H1 (cell line): ENCODE measurements at regions not wholly inside any gene's neighbourhood (a gene's known extent, or its start where the extent isn't known, plus 50 kb on each side); places are given as distances from the start of the nearest gene placed in this dataset.

Source experiments
- CTCF ChIA-PET: fragments of 300-600 bp; sonication (Branson Sonifier 250); formaldehyde crosslinking; loops from one replicate; lab custom pipeline; 2021; ENCODE audit not compliant: partially characterized antibody; lab: Charles Lee
- POLR2A ChIA-PET: fragments of 300-600 bp; sonication (Branson Sonifier 250); formaldehyde crosslinking; loops from one replicate; lab custom pipeline; 2021; ENCODE audit warnings: inconsistent platforms; ENCODE audit not compliant: partially characterized antibody; lab: Charles Lee
- DNase-seq, 2 experiments: peaks; one replicate each; pipeline versions ENCODE4 v3.0.0 to v3.0.0-alpha.2; 2010 to 2022; ENCODE audit warnings: low spot score in 2 of 2, low read depth in 1 of 2, mixed read lengths in 1 of 2
- FAIRE-seq: peaks from 2 replicates; lab custom pipeline; 2011; peaks lifted over from hg19 to GRCh38; lab: Jason Lieb, UNC
- H2AFZ ChIP-seq: 2 replicates; pipeline ENCODE4 v1.8.1; 2012; ENCODE audit warnings: low read length, inconsistent platforms
- H2AK5ac ChIP-seq: 2 replicates; pipeline ENCODE4 v1.6.1; 2013; ENCODE audit warnings: low read depth, low read length
- H2BK120ac ChIP-seq: replicated peaks from 2 replicates; pipeline ENCODE3; 2013; ENCODE audit warnings: low read depth, low read length, inconsistent platforms
- H2BK12ac ChIP-seq: 2 replicates; pipeline ENCODE4 v1.6.1; 2013; ENCODE audit warnings: low read depth, low read length
- H2BK15ac ChIP-seq: 2 replicates; pipeline ENCODE4 v1.6.1; 2013; ENCODE audit warnings: low read length
- H2BK20ac ChIP-seq: 2 replicates; pipeline ENCODE4 v1.6.1; 2013; ENCODE audit warnings: low read length
- H2BK5ac ChIP-seq: 2 replicates; pipeline ENCODE4 v1.6.1; 2013; ENCODE audit warnings: low read depth, low read length
- H3K14ac ChIP-seq: 2 replicates; pipeline ENCODE4 v1.6.1; 2013; ENCODE audit warnings: inconsistent platforms; ENCODE audit not compliant: insufficient read length
- H3K18ac ChIP-seq: 2 replicates; pipeline ENCODE4 v1.6.1; 2013; ENCODE audit warnings: low read length; ENCODE audit errors: extremely low read depth
- H3K23ac ChIP-seq: 2 replicates; pipeline ENCODE4 v1.6.1; 2013; ENCODE audit warnings: inconsistent platforms; ENCODE audit not compliant: insufficient read length
- H3K23me2 ChIP-seq: 2 replicates; pipeline ENCODE4 v1.6.1; 2013; ENCODE audit warnings: low read depth, low read length
- H3K27ac ChIP-seq: 2 replicates; pipeline ENCODE4 v1.6.1; 2011; ENCODE audit warnings: low read depth, low read length, inconsistent platforms
- H3K27me3 ChIP-seq, 4 experiments: replicated peaks in 1 of 4; 1 replicate in 1 of 4; 2 replicates in 3 of 4; pipeline versions ENCODE4 v1.6.1 to v1.8.1; 2011 to 2013; ENCODE audit warnings: low read length in 3 of 4, mild to moderate bottlenecking in 3 of 4, inconsistent platforms in 2 of 4, mixed read lengths in 2 of 4, moderate library complexity in 1 of 4; ENCODE audit not compliant: control insufficient read depth in 3 of 4, insufficient read depth in 3 of 4; ENCODE audit errors: extremely low read depth in 1 of 4
- H3K36me3 ChIP-seq, 4 experiments: 2 replicates each; pipeline versions ENCODE4 v1.6.1 to v1.8.1; 2011 to 2013; ENCODE audit warnings: mild to moderate bottlenecking in 4 of 4, low read length in 3 of 4, moderate library complexity in 2 of 4, control low read depth in 1 of 4, inconsistent platforms in 1 of 4; ENCODE audit not compliant: insufficient read depth in 4 of 4, control insufficient read depth in 2 of 4
- H3K4ac ChIP-seq: replicated peaks from 2 replicates; pipeline ENCODE3; 2013; ENCODE audit warnings: low read length, low read depth, mixed read lengths, inconsistent platforms; ENCODE audit not compliant: insufficient read length
- H3K4me1 ChIP-seq, 4 experiments: replicated peaks in 1 of 4; 1 replicate in 1 of 4; 2 replicates in 3 of 4; pipeline versions ENCODE4 v1.6.1 to v1.8.1; 2011 to 2013; ENCODE audit warnings: low read length in 3 of 4, inconsistent platforms in 2 of 4, mixed read lengths in 1 of 4; ENCODE audit not compliant: insufficient read depth in 4 of 4, control insufficient read depth in 3 of 4
- H3K4me2 ChIP-seq, 2 experiments: 2 replicates each; pipeline versions ENCODE4 v1.6.1 to v1.8.1; 2011 to 2013; ENCODE audit warnings: low read depth in 2 of 2, low read length in 2 of 2, control low read depth in 1 of 2, inconsistent platforms in 1 of 2, mild to moderate bottlenecking in 1 of 2; ENCODE audit not compliant: insufficient read depth in 1 of 2
- H3K4me3 ChIP-seq, 4 experiments: fragments of 200-600, 300-600 bp in 1 of 4; sonication (generic), shearing (Covaris generic), sonication (Bioruptor Twin) in 1 of 4; 2 replicates each; pipeline versions ENCODE4 v1.5.1 to v1.8.1; 2011 to 2016; ENCODE audit warnings: low read length in 4 of 4, low read depth in 3 of 4, control low read depth in 2 of 4, inconsistent platforms in 2 of 4, mild to moderate bottlenecking in 2 of 4, mixed read lengths in 1 of 4, moderate library complexity in 1 of 4; ENCODE audit not compliant: insufficient read depth in 2 of 4; ENCODE audit errors: extremely low read depth in 1 of 4
- H3K56ac ChIP-seq: replicated peaks from 2 replicates; pipeline ENCODE3; 2013; ENCODE audit warnings: low read depth, mild to moderate bottlenecking, mixed read lengths, low read length, inconsistent platforms; ENCODE audit not compliant: insufficient read length
- H3K79me1 ChIP-seq: 2 replicates; pipeline ENCODE4 v1.6.1; 2013; ENCODE audit warnings: low read depth, low read length, control low read depth
- H3K79me2 ChIP-seq, 2 experiments: 2 replicates each; pipeline versions ENCODE4 v1.6.1 to v1.8.1; 2012 to 2013; ENCODE audit warnings: low read length in 2 of 2, mild to moderate bottlenecking in 2 of 2, inconsistent platforms in 1 of 2; ENCODE audit not compliant: insufficient read depth in 2 of 2, control insufficient read depth in 1 of 2
- H3K9ac ChIP-seq, 4 experiments: replicated peaks in 1 of 4; 1 replicate in 1 of 4; 2 replicates in 3 of 4; pipeline versions ENCODE4 v1.6.1 to v1.8.1; 2011 to 2013; ENCODE audit warnings: low read depth in 3 of 4, low read length in 3 of 4, control low read depth in 2 of 4, mild to moderate bottlenecking in 2 of 4, moderate library complexity in 2 of 4, inconsistent platforms in 1 of 4; ENCODE audit errors: extremely low read depth in 1 of 4
- H3K9me3 ChIP-seq, 2 experiments: 2 replicates each; pipeline versions ENCODE4 v1.6.1 to v1.8.1; 2012 to 2013; ENCODE audit warnings: mild to moderate bottlenecking in 2 of 2, moderate library complexity in 2 of 2, control low read depth in 1 of 2, inconsistent platforms in 1 of 2, low read depth in 1 of 2, low read length in 1 of 2, mixed read lengths in 1 of 2; ENCODE audit not compliant: insufficient read depth in 2 of 2
- H4K20me1 ChIP-seq, 2 experiments: replicated peaks in 1 of 2; 2 replicates each; pipeline versions ENCODE3 to v1.8.1; 2011 to 2013; ENCODE audit warnings: inconsistent platforms in 2 of 2, low read length in 2 of 2, mild to moderate bottlenecking in 1 of 2; ENCODE audit not compliant: insufficient read depth in 2 of 2, control insufficient read depth in 1 of 2
- H4K5ac ChIP-seq: 2 replicates; pipeline ENCODE4 v1.6.1; 2013; ENCODE audit warnings: low read length, low read depth, mixed read lengths, inconsistent platforms; ENCODE audit not compliant: insufficient read length
- H4K8ac ChIP-seq: 2 replicates; pipeline ENCODE4 v1.8.0; 2013; ENCODE audit warnings: mild to moderate bottlenecking, moderate library complexity, low read length, inconsistent platforms; ENCODE audit not compliant: insufficient read depth; ENCODE audit errors: extremely low read depth
- H4K91ac ChIP-seq: replicated peaks from 2 replicates; pipeline ENCODE3; 2013; ENCODE audit warnings: low read length, mixed read lengths, inconsistent platforms; ENCODE audit not compliant: insufficient read length
- ATF2 ChIP-seq: IDR thresholded peaks from 2 replicates; pipeline ENCODE4 v1.6.1; 2012; ENCODE audit warnings: low read length, inconsistent platforms
- CBX5 ChIP-seq: fragments of 300-800, 300-1000 bp; sonication (generic); IDR thresholded peaks from 2 replicates; pipeline ENCODE4 v1.7.1; 2016; ENCODE audit warnings: antibody characterized with exemption, low read length, low read depth
- CEBPB ChIP-seq: IDR thresholded peaks from 2 replicates; pipeline ENCODE4 v1.6.1; 2012; ENCODE audit warnings: low read depth, low read length
- CHD1 ChIP-seq: IDR thresholded peaks from 2 replicates; pipeline ENCODE4 v1.6.1; 2012; ENCODE audit warnings: low read depth, low read length, improper control_type of control experiment
- GABPA ChIP-seq: IDR thresholded peaks from 2 replicates; pipeline ENCODE4 v1.6.1; 2011; ENCODE audit warnings: mild to moderate bottlenecking, low read length, moderate library complexity, borderline replicate concordance; ENCODE audit not compliant: insufficient read depth
- KDM4A ChIP-seq: IDR thresholded peaks from one replicate; pipeline ENCODE4 v1.7.1; 2012; ENCODE audit warnings: low read depth, mild to moderate bottlenecking, moderate library complexity, low read length, inconsistent platforms; ENCODE audit not compliant: severe bottlenecking
- MAX ChIP-seq: IDR thresholded peaks from 2 replicates; pipeline ENCODE4 v1.6.1; 2012; ENCODE audit warnings: inconsistent platforms
- PHF8 ChIP-seq: fragments of 200-600 bp; sonication (generic); conservative IDR thresholded peaks from 2 replicates; pipeline ENCODE4 v1.7.1; 2012; ENCODE audit warnings: low read depth, mild to moderate bottlenecking, inconsistent platforms, low read length, moderate library complexity
- RFX5 ChIP-seq: IDR thresholded peaks from 2 replicates; pipeline ENCODE4 v1.6.1; 2011; ENCODE audit warnings: low read depth, low read length, improper control_type of control experiment, borderline replicate concordance
- SAP30 ChIP-seq: fragments of 300-600 bp; sonication (generic); IDR thresholded peaks from 2 replicates; pipeline ENCODE4 v1.7.1; 2012; ENCODE audit warnings: low read length, moderate library complexity, mild to moderate bottlenecking, inconsistent platforms; ENCODE audit not compliant: insufficient read depth, insufficient replicate concordance
- SP4 ChIP-seq: IDR thresholded peaks from 2 replicates; pipeline ENCODE4 v1.6.1; 2012; ENCODE audit warnings: low read length, inconsistent platforms
- USF2 ChIP-seq: IDR thresholded peaks from 2 replicates; pipeline ENCODE4 v1.6.1; 2011; ENCODE audit warnings: low read length, improper control_type of control experiment
- WGBS, 2 experiments: shearing (Covaris generic) in 1 of 2; methylation state at CpG; one replicate each; pipeline versions ENCODE4 v1.1.6 to v1.1.7; 2013 to 2015; ENCODE audit warnings: low lambda C conversion rate in 2 of 2, mixed read lengths in 2 of 2, inconsistent platforms in 1 of 2, low coverage in 1 of 2, missing lambda C conversion rate in 1 of 2; ENCODE audit not compliant: insufficient replicate concordance in 2 of 2, insufficient coverage in 1 of 2, insufficient read length in 1 of 2; ENCODE audit errors: extremely low coverage in 1 of 2, missing lambda C conversion rate in 1 of 2; 5-methylcytosine and 5-hydroxymethylcytosine counted together

DNA sequence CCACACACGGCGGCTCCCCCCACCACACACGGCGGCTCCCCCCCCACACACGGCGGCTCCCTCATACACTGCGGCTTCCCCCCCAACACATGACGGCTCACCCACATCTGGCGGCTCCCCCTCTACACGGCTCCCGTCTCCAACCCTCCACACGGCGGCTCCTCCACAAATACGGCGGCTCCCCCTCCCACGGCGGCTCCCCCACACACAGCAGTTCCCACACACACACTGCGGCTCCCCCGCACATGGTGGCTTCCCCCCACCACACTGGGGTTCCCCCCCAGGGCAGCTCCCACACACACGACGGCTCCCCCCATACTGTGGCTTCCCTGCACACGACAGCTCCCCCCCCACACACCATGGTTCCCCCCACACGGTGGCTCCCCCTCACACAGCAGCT, 98.0 kb downstream of the TTLL2 start:
- H3K23ac ChIP-seq: no peak overlapping the region
- H3K4me2 ChIP-seq: no peak overlapping the region
- H2BK20ac ChIP-seq: no peak overlapping the region
- no peak overlapping the region for H3K9ac ChIP-seq
- no peak overlapping the region for H4K91ac ChIP-seq
- no peak overlapping the region for H3K4ac ChIP-seq
- H3K27me3 ChIP-seq: no peaks in the 10 kb centered on the region
- H2AK5ac ChIP-seq: no peak overlapping the region
- H3K14ac ChIP-seq: no peak overlapping the region
- no peaks in the 10 kb centered on the region for H3K79me2 ChIP-seq
- H2BK5ac ChIP-seq: no peak overlapping the region
- H2BK15ac ChIP-seq: no peak overlapping the region
- DNase-seq (no peak), FAIRE-seq (no peak)
- no peak overlapping the region for H3K4me3 ChIP-seq
- no peaks in the 10 kb centered on the region for H3K23me2 ChIP-seq
- no peaks in the 10 kb centered on the region for H3K36me3 ChIP-seq
- no peak overlapping the region for H2BK12ac ChIP-seq
- H4K20me1 ChIP-seq: no peaks in the 10 kb centered on the region
- H2BK120ac ChIP-seq: no peak overlapping the region
- no peak overlapping the region for H3K27ac ChIP-seq
- H4K8ac ChIP-seq: no peak overlapping the region; the same call in 1 of the 2 replicates
- peaks cover 2 to 4% (median 3%) of the 10 kb centered on the region in 4 experiments; a peak in 4 of 7 replicates for H3K4me1 ChIP-seq
- H3K79me1 ChIP-seq: no peaks in the 10 kb centered on the region
- no peak overlapping the region for H3K56ac ChIP-seq
- H4K5ac ChIP-seq: no peak overlapping the region
- POLR2A ChIA-PET: no interaction called here
- no peak overlapping the region for H3K18ac ChIP-seq
- CTCF ChIA-PET: no interaction called here
- whole genome bisulfite sequencing, 2 experiments: no CpG with 5 or more reads among the region's 23 CpGs
- H2AFZ ChIP-seq: no peak overlapping the region
- H3K9me3 ChIP-seq: peaks cover 0 to 5% of the 10 kb centered on the region in 2 experiments; a peak in 1 of 4 replicates
- TF ChIP-seq MAX (no peak), CBX5 (no peak), USF2 (no peak), SP4 (no peak), CHD1 (no peak), ATF2 (no peak), RFX5 (no peak), KDM4A (no peak), SAP30 (no peak), PHF8 (no peak), GABPA (no peak), CEBPB (no peak)
